ENCODE measurements at regions not wholly inside any gene's neighbourhood (a gene's known extent, or its start where the extent isn't known, plus 50 kb on each side); places are given as distances from the start of the nearest gene placed in this dataset.

GRCh38 chr14:87852107-87852506, 140.9 kb downstream of the GALC start:
- TF ChIP-seq CTCF (conservative IDR thresholded peaks at IDR 0.05) (no peak), EZH2 (IDR thresholded peaks at IDR 0.05; ENCODE audit: low read depth) (no peak)

Measured in PC-9 (cell line).